OCI-LY7 (cell line): ENCODE measurements at regions not wholly inside any gene's neighbourhood (a gene's known extent, or its start where the extent isn't known, plus 50 kb on each side); places are given as distances from the start of the nearest gene placed in this dataset.

Experiments
- BruUV-seq: library from RNA; stranded (reverse); fragments of 400-500 nt; replicated peaks from 2 replicates; lab custom pipeline; 2021; lab: Mats Ljungman, UMichigan
- CTCF ChIA-PET: fragments of 300-600 bp; sonication (Branson Sonifier 250); formaldehyde crosslinking; loops from one replicate; lab custom pipeline; 2022; ENCODE audit warnings: antibody characterized with exemption; ENCODE audit not compliant: unreplicated experiment; lab: Charles Lee
- POLR2A ChIA-PET: fragments of 300-600 bp; sonication (Branson Sonifier 250); formaldehyde crosslinking; loops from one replicate; lab custom pipeline; 2022; ENCODE audit warnings: antibody characterized with exemption; lab: Charles Lee
- DNase-seq: peaks from one replicate; pipeline ENCODE4 v3.0.0-alpha.2; 2015; ENCODE audit warnings: low spot score
- H2AFZ ChIP-seq: fragments of 200-600 bp; sonication (generic), shearing (Covaris generic); 2 replicates; pipeline ENCODE4 v1.6.1; 2014; ENCODE audit warnings: mild to moderate bottlenecking, antibody characterized with exemption, low read length, moderate library complexity
- H3K27ac ChIP-seq: fragments of 200-600 bp; sonication (generic); 2 replicates; pipeline ENCODE4 v1.5.1; 2014; ENCODE audit warnings: mixed run types, low read depth, mild to moderate bottlenecking, moderate library complexity, low read length, inconsistent platforms; ENCODE audit not compliant: poor library complexity, severe bottlenecking
- H3K36me3 ChIP-seq: fragments of 200-600 bp; sonication (generic); 2 replicates; pipeline ENCODE4 v1.6.1; 2014; ENCODE audit warnings: mild to moderate bottlenecking, antibody characterized with exemption, low read length, moderate library complexity, mixed read lengths; ENCODE audit not compliant: insufficient read depth
- H3K4me1 ChIP-seq: fragments of 200-600 bp; sonication (generic); 2 replicates; pipeline ENCODE4 v1.5.1; 2014; ENCODE audit warnings: mild to moderate bottlenecking, low read length; ENCODE audit not compliant: insufficient read depth, poor library complexity, severe bottlenecking
- H3K4me2 ChIP-seq: fragments of 200-600 bp; sonication (generic); 2 replicates; pipeline ENCODE4 v1.6.1; 2014; ENCODE audit warnings: mild to moderate bottlenecking, low read length
- H3K4me3 ChIP-seq: fragments of 200-600 bp; sonication (generic); 2 replicates; pipeline ENCODE4 v1.5.1; 2014; ENCODE audit warnings: mild to moderate bottlenecking, low read depth, low read length; ENCODE audit not compliant: poor library complexity, severe bottlenecking
- H3K79me2 ChIP-seq: fragments of 200-600 bp; sonication (generic); 2 replicates; pipeline ENCODE4 v1.6.1; 2016; ENCODE audit warnings: low read depth, mild to moderate bottlenecking, low read length, moderate library complexity, mixed read lengths; ENCODE audit not compliant: insufficient read depth
- H3K9me2 ChIP-seq: fragments of 200-600 bp; sonication (generic); 2 replicates; pipeline ENCODE4 v1.6.1; 2016; ENCODE audit warnings: mild to moderate bottlenecking, low read length, mixed read lengths; ENCODE audit not compliant: insufficient read depth
- H3K9me3 ChIP-seq: fragments of 200-600 bp; sonication (generic); 2 replicates; pipeline ENCODE4 v1.6.1; 2014; ENCODE audit warnings: mild to moderate bottlenecking, mixed run types, low read length, mixed read lengths
- H4K20me1 ChIP-seq: fragments of 200-600 bp; sonication (generic); 2 replicates; pipeline ENCODE4 v1.6.1; 2014; ENCODE audit warnings: mild to moderate bottlenecking, antibody characterized with exemption, low read length, moderate library complexity, mixed read lengths; ENCODE audit not compliant: insufficient read depth
- EZH2phosphoT487 ChIP-seq: fragments of 200-600 bp; sonication (generic); IDR thresholded peaks from 2 replicates; pipeline ENCODE4 v1.6.1; 2018; ENCODE audit warnings: low read depth, borderline replicate concordance, mild to moderate bottlenecking, mixed run types, antibody characterized with exemption, low read length, moderate library complexity, mixed read lengths
- intact Hi-C: fragments of 100-400 bp; cut with micrococcal nuclease; formaldehyde crosslinking; loops from one replicate; pipeline ENCODE4 v1.10.0; 2022; ENCODE audit not compliant: unreplicated experiment
- TF ChIP-seq, protein P1 (sequence below): fragments of 200-600 bp; sonication (generic); conservative IDR thresholded peaks from 2 replicates; pipeline ENCODE4 v1.5.1; 2014; ENCODE audit warnings: mild to moderate bottlenecking, antibody characterized with exemption, low read length, moderate library complexity, mixed read lengths

DNA sequence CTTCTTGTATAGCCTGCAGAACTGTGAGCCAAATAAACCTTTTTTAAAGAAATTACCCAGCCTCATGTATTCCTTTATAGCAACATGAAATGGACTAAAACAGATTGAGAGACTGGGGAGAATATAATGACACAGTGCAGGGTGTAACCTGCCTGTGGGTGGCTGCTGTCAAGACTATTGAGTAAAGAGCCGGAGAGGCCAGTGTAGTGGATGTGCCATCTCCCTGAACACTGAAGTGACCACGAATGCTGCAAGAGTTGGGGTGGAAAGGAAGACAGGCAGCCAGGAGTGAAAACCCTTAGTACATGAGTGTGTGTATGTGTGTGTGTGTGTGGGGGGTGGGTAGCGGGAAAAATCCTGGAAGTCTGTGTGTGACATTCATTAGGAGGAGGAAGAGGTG, 55.2 kb upstream of the FLT1 start:
- TF ChIP-seq, protein P1, sequence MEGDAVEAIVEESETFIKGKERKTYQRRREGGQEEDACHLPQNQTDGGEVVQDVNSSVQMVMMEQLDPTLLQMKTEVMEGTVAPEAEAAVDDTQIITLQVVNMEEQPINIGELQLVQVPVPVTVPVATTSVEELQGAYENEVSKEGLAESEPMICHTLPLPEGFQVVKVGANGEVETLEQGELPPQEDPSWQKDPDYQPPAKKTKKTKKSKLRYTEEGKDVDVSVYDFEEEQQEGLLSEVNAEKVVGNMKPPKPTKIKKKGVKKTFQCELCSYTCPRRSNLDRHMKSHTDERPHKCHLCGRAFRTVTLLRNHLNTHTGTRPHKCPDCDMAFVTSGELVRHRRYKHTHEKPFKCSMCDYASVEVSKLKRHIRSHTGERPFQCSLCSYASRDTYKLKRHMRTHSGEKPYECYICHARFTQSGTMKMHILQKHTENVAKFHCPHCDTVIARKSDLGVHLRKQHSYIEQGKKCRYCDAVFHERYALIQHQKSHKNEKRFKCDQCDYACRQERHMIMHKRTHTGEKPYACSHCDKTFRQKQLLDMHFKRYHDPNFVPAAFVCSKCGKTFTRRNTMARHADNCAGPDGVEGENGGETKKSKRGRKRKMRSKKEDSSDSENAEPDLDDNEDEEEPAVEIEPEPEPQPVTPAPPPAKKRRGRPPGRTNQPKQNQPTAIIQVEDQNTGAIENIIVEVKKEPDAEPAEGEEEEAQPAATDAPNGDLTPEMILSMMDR, result no peak
- no peak for TF ChIP-seq EZH2phosphoT487
- H3K4me2 ChIP-seq, result no peak overlapping the region
- no peaks in the 10 kb centered on the region for H3K36me3 ChIP-seq
- intact Hi-C loops, result no loop called here
- H3K79me2 ChIP-seq, result no peaks in the 10 kb centered on the region
- no peaks in the 10 kb centered on the region for H3K4me1 ChIP-seq
- no peak overlapping the region for H3K4me3 ChIP-seq
- ChIA-PET CTCF (no interaction called here), POLR2A (no interaction called here)
- no peaks in the 10 kb centered on the region for H4K20me1 ChIP-seq
- no peaks in the 10 kb centered on the region for H3K9me2 ChIP-seq
- DNase-seq, result no peak
- no TSS peak for BruUV-seq
- no peak overlapping the region for H2AFZ ChIP-seq
- H3K27ac ChIP-seq, result no peak overlapping the region
- no peaks in the 10 kb centered on the region for H3K9me3 ChIP-seq

DNA sequence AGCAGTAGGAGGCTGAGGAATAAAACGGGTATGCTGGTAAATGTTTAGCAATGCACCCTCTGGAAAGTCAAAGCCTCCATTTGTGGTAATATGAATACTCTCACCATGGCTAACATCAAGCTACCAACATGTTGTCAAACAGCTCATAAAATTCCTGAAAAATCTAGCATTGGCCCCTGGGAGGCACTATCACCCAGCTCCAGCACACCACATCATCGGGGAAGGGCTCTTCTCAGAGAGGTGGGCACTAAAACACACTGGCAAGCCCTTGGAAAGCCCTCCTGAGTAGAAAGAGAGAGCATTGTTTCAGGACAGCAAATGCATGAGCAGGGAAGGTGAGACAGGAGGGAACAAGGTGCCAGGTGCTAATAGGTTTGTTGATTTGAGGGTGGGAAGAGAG, 53.9 kb upstream of the FLT1 start:
- Histone ChIP-seq H3K4me1 (no peaks in the 10 kb centered on the region), H3K4me3 (no peak overlapping the region), H3K9me2 (no peaks in the 10 kb centered on the region), H2AFZ (no peak overlapping the region), H3K4me2 (no peak overlapping the region), H4K20me1 (no peaks in the 10 kb centered on the region), H3K36me3 (no peaks in the 10 kb centered on the region), H3K79me2 (no peaks in the 10 kb centered on the region), H3K9me3 (no peaks in the 10 kb centered on the region), H3K27ac (no peak overlapping the region)
- TF ChIP-seq EZH2phosphoT487, result no peak
- TF ChIP-seq, protein P1, result no peak
- DNase-seq, result no peak
- ChIA-PET CTCF (no interaction called here), POLR2A (no interaction called here)
- no TSS peak for BruUV-seq
- intact Hi-C loops, result no loop called here

DNA sequence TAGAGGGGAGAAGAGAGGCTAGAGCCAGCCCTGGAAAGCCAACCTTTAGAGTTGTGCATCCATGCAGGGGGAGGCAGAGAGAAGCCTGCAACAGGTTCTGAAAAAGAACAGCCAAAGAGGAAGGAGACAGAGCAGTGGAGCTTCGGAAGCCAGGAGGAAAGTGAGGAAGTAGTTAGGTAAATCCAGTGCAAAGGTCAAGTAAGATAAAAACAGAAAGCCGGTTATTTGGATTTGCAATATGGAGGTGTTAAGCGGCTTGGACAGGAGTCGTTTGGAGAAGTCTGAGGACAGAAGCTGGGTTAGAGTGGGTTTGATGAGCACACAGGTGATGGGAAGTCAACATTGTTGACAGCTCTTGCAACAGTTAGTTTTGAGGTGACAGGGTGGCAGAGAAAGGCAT, 53.5 kb upstream of the FLT1 start:
- no peaks in the 10 kb centered on the region for H3K79me2 ChIP-seq
- CTCF ChIA-PET, result no interaction called here
- no peaks in the 10 kb centered on the region for H3K4me1 ChIP-seq
- no peak overlapping the region for H3K4me3 ChIP-seq
- no peak for TF ChIP-seq EZH2phosphoT487
- TF ChIP-seq, protein P1, result no peak
- H3K27ac ChIP-seq, result no peak overlapping the region
- POLR2A ChIA-PET, result no interaction called here
- no peaks in the 10 kb centered on the region for H3K9me3 ChIP-seq
- H2AFZ ChIP-seq, result no peak overlapping the region
- no peak for DNase-seq
- H3K9me2 ChIP-seq, result no peaks in the 10 kb centered on the region
- BruUV-seq, result no TSS peak
- no peaks in the 10 kb centered on the region for H3K36me3 ChIP-seq
- H3K4me2 ChIP-seq, result no peak overlapping the region
- intact Hi-C loops, result no loop called here
- H4K20me1 ChIP-seq, result no peaks in the 10 kb centered on the region
